Activated CD4-positive, alpha-beta T cell treated with anti-CD3 and anti-CD28 coated beads, Interleukin-2, amount 50 U/mL, for 1 hour (primary cell): ENCODE measurements at regions not wholly inside any gene's neighbourhood (a gene's known extent, or its start where the extent isn't known, plus 50 kb on each side); places are given as distances from the start of the nearest gene placed in this dataset.

Experiments used
- DNase-seq: peaks from one replicate; pipeline ENCODE4 v3.0.0-alpha.2; 2020

DNA sequence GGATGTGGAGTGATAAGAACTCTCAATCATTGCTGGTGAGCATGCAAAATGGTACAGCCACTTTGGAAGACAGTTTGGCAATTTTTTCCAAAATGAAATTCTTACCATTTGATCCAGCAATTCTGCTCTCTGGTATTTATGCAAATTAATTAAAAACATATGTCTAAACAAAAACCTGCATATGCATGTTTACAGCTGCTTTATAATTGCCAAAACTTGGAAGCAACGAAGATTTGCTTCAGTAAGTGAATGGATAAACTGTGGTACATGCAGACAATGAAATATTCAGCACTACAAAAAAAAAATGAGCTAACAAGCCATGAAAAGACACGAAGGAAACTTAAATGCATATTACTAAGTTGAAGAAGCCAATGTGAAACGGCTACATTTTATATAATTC, 55.5 kb upstream of the SMLR1 start:
- no peak for DNase-seq

GRCh38 chr6:130773860-130774259, 53.3 kb upstream of the SMLR1 start:
- DNase-seq = no peak

DNA sequence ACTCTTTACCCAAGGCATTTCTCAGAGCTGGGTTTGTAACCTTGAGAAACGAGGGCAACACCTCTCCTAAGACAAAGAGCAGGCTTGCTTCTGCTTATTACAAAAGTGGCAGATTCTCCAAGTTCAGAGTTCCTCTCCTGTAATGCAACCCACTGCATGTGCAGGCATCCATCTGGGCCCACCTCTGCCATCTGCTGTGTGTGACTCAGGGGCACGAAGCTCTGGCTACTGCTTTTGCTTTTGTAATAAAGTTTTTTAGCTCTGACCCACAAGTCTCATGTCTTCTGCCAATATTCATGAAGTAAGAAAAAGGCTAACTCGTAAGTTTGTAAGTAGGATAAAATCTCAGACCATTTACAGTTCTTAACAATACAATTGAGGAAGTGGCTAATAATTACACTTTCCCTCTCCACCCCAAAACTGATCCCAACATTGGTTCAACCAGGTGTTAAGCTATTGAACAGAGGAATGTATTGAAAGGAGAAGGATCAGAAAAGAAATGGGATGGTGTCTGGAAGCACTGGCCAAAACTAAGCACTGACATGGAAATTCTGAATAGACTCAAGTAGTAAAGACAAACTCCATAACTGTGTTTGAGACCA, 51.7 kb upstream of the SMLR1 start:
- DNase-seq = no peak

DNA sequence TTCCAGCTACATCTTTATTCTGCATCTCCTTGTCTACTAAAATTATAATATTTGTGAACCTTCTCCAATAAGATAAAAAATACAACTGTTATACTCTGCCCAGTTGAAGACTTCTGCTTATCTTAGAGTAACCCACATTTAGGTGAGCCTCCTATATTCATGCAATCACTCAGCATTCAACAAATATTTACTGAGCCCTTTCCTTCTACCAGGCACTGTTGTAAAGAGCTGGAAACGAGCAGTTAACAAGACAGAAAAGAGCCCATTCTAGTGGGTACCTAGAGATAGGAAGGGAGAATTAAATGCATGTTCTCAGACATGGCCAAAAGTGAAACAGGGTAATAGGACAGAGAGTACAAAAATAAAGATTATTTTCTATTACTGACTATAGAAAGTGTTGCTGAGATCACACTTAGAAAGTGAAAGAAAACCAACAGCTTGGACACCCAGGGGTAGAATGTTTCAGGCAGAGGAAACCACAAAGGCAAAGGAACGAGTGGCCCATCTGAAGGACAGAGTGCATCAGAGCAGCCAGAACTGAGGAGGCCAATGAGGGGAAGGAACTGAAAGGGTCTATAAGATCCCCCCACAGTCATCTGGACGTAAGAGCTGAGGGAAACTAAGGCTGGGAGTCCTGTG, 50.8 kb upstream of the SMLR1 start:
- DNase-seq = no peak
